ACC112 (cell line): ENCODE measurements at regions not wholly inside any gene's neighbourhood (a gene's known extent, or its start where the extent isn't known, plus 50 kb on each side); places are given as distances from the start of the nearest gene placed in this dataset.

ENCODE experiments used
- H2AFZ ChIP-seq: fragments of 200-600 bp; sonication (generic); one replicate; pipeline ENCODE4 v1.6.0; 2017; ENCODE audit warnings: antibody characterized with exemption, low read length; ENCODE audit not compliant: unreplicated experiment
- H3K27ac ChIP-seq: fragments of 200-600 bp; sonication (generic); 2 replicates; pipeline ENCODE4 v1.5.1; 2014; ENCODE audit warnings: low read depth, mild to moderate bottlenecking, antibody characterized with exemption, low read length, moderate library complexity
- H3K27me3 ChIP-seq: fragments of 200-600 bp; sonication (generic); 2 replicates; pipeline ENCODE4 v1.6.1; 2014; ENCODE audit warnings: mild to moderate bottlenecking, antibody characterized with exemption, low read length, moderate library complexity, mixed read lengths; ENCODE audit not compliant: insufficient read depth
- H3K36me3 ChIP-seq: fragments of 200-600 bp; sonication (generic); 2 replicates; pipeline ENCODE4 v1.6.1; 2016; ENCODE audit warnings: mild to moderate bottlenecking, antibody characterized with exemption, low read length, moderate library complexity, mixed read lengths; ENCODE audit not compliant: insufficient read depth
- H3K4me1 ChIP-seq: fragments of 200-600 bp; sonication (generic); one replicate; pipeline ENCODE4 v1.6.1; 2016; ENCODE audit warnings: low read length, mixed read lengths; ENCODE audit not compliant: insufficient read depth, unreplicated experiment, control insufficient read depth
- H3K4me3 ChIP-seq: fragments of 200-600 bp; sonication (generic); 2 replicates; pipeline ENCODE4 v1.5.1; 2014; ENCODE audit warnings: mild to moderate bottlenecking, low read depth, low read length
- H3K79me2 ChIP-seq: fragments of 200-600 bp; sonication (generic); one replicate; pipeline ENCODE4 v1.6.0; 2016; ENCODE audit warnings: low read length; ENCODE audit not compliant: control insufficient read depth, unreplicated experiment, insufficient read depth

DNA sequence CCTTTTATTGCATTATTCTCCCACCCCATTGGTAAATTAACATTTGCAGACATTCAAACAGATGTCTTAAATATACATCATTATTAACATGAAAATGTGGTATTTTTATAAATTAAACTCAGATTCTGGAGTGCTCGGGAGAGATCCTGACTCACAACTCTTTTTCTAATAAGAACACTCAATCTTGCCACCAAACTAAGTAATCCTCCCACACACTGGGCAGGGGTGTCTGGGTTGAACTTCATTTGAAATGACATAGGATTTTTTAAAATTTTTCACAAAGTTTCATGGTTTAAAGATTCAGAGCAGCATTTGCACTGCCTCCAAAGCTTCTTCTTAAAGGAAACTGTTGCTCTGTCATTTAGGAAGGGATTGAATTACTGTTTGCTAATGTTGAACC lies 754.3 kb downstream of the MECOM start:
- H3K79me2 ChIP-seq, result no peaks in the 10 kb centered on the region
- H3K36me3 ChIP-seq, result no peaks in the 10 kb centered on the region
- H3K4me3 ChIP-seq, result no peak overlapping the region
- H3K4me1 ChIP-seq, result peaks cover 3% of the 10 kb centered on the region
- H2AFZ ChIP-seq, result no peak overlapping the region
- H3K27me3 ChIP-seq, result no peaks in the 10 kb centered on the region
- H3K27ac ChIP-seq, result no peak overlapping the region

DNA sequence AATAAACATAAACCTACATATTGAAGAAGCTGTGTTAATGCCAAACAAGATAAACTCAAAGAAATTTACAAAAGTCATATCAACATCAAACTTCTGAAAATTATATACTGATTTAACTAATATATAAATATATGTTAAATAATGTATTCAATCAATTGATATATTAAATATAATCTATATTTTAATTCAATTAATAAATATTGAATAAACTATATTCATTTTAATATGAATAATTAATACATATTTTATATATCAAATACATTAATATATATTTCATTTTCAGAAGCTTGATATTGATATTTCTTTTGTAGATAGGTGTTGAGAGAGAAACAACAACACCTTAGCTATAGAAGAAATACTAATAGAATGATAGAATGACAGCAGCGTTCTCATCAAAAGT lies 768.1 kb downstream of the MECOM start:
- Histone ChIP-seq H3K4me3 (no peak overlapping the region), H3K36me3 (no peaks in the 10 kb centered on the region), H2AFZ (no peak overlapping the region), H3K4me1 (no peaks in the 10 kb centered on the region), H3K27me3 (no peaks in the 10 kb centered on the region), H3K79me2 (no peaks in the 10 kb centered on the region), H3K27ac (no peak overlapping the region)

DNA sequence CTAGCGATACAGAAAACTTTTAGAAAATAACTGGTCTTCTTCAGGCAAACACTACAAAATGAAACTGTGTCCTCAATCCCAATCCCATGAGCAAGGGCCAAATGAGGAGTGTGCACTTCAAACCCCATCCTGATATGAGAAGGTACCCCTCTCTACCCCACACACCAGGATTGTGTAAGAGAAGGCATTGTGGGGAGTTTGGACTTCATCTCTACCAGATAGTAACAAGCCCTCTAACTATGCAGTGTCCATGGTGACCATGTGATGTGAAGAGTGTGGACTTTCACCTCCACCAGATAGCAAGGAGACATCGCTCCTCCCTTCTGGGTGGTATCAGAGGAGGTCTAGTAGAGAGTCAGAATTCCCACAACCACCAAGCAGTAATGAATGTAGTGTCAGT lies 769.3 kb downstream of the MECOM start:
- H3K27ac ChIP-seq, result no peak overlapping the region
- H3K4me1 ChIP-seq, result no peaks in the 10 kb centered on the region
- no peaks in the 10 kb centered on the region for H3K27me3 ChIP-seq
- no peaks in the 10 kb centered on the region for H3K36me3 ChIP-seq
- H3K4me3 ChIP-seq, result no peak overlapping the region
- H3K79me2 ChIP-seq, result no peaks in the 10 kb centered on the region
- no peak overlapping the region for H2AFZ ChIP-seq

DNA sequence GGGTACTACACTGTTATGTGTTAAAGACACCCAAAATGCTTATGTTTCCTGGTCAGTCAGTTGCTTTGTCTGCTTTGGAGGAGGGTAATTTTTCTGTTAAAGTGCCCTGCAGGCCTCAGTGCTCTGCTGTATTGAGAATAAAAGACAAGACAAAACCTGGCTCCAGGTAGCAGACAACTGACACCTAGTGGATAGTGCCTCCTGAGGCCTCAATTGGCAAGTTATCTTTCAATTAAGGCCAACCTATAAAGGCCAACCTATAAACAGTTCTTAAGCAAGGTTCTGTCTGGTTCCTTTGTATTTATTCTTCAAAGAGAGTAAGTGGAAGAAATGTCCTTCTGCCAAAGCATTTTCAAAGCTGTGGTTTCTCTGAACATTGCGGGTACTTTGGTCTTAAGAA lies 773.8 kb downstream of the MECOM start:
- Histone ChIP-seq H3K79me2 (no peaks in the 10 kb centered on the region), H3K27ac (no peak overlapping the region), H2AFZ (no peak overlapping the region), H3K27me3 (no peaks in the 10 kb centered on the region), H3K4me3 (no peak overlapping the region), H3K4me1 (peaks cover 15% of the 10 kb centered on the region), H3K36me3 (no peaks in the 10 kb centered on the region)

DNA sequence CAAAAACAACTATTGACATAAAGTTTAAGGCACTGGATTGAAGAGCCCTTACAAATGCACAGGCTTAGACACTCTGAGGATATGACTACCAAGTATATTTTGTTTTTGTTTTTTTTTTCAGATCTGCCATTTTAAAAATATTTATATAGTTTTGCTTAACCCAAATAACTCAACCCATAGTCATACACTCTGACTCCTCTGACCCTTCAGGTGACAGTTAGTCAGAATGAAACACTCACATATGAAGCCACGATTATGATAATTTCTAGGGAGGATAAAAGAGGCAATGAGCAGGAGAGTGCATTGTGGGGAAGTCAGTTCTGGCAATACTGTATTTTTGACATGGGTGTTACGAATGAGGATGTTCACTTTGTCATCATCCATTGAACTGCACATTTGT lies 774.7 kb downstream of the MECOM start:
- no peaks in the 10 kb centered on the region for H3K79me2 ChIP-seq
- no peaks in the 10 kb centered on the region for H3K36me3 ChIP-seq
- H3K4me1 ChIP-seq, result peaks cover 23% of the 10 kb centered on the region
- no peak overlapping the region for H2AFZ ChIP-seq
- H3K4me3 ChIP-seq, result no peak overlapping the region
- no peaks in the 10 kb centered on the region for H3K27me3 ChIP-seq
- H3K27ac ChIP-seq, result no peak overlapping the region

DNA sequence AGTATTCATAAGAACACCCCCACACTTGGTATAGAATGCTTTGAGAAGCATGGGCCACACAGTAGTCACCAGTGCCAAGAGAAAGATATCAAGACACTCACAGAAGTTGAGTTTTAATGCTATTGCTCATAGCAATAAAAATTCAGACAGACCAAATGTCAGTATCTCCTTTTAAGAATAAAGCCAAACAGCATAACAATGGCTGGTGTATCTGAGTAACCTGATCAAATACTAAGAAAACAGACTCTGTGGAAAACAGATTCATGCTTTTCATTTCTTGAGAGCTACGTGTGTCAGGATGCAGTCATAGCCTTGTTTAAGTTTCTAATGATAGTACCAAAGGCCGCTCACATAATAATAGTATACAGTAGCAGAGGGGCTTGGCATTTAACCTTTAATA lies 778.5 kb downstream of the MECOM start:
- Histone ChIP-seq H3K4me1 (peaks cover 42% of the 10 kb centered on the region), H3K4me3 (peak overlapping the region; percentile 3; the same call in 1 of the 2 replicates), H3K27me3 (no peaks in the 10 kb centered on the region), H3K79me2 (no peaks in the 10 kb centered on the region), H3K27ac (peak overlapping the region; percentile 82), H2AFZ (peak overlapping the region; percentile 75), H3K36me3 (no peaks in the 10 kb centered on the region)

DNA sequence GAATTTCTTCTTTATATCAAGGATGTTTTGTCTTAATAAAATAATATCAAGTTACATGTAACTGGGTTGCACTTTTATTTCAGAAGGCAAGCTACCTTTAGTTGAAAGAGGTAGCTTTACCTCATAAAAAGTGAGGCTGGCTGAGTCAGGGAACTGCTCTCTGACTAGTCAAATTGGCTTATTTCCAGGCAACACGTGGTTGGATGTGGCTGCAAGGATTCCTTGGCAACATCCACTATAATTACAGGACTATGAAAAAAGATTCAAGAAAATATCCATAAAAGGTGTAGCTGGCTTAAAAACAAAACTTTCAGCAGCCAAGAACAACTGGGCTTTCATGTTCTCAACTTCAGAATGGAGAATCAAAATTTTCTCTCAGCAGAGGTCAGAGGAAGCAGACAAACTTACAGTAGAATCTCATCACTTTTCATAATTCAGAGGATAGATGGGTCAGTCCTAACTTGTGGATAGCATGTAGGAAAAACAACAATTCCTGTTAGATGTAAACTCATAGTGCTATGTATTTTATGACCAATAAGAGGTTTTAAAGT lies 779.1 kb downstream of the MECOM start:
- no peaks in the 10 kb centered on the region for H3K79me2 ChIP-seq
- peak overlapping the region; percentile 3; the same call in 1 of the 2 replicates for H3K4me3 ChIP-seq
- H3K27ac ChIP-seq, result peak overlapping the region; percentile 82
- H3K36me3 ChIP-seq, result no peaks in the 10 kb centered on the region
- H2AFZ ChIP-seq, result peak overlapping the region; percentile 75
- peaks cover 43% of the 10 kb centered on the region for H3K4me1 ChIP-seq
- no peaks in the 10 kb centered on the region for H3K27me3 ChIP-seq

DNA sequence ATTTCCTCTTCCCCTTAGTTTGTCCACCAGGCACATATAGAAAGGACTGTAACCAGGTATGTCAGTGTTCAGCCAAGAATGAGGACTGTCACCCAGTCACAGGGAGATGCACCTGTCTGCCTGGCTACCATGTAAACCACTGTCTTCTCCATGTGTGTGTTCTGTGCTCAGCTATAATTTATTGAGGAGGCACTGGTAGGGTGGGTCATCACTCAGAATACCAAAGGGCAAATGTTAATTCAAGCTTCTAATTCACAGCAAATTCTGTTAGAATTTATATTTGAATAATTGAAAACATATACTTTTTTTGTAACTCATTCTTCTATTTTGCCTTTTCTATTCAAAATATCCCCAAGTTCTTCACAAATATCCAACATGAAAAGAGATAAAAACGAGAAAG lies 780.4 kb downstream of the MECOM start:
- Histone ChIP-seq H2AFZ (no peak overlapping the region), H3K27ac (no peak overlapping the region), H3K79me2 (no peaks in the 10 kb centered on the region), H3K36me3 (no peaks in the 10 kb centered on the region), H3K27me3 (no peaks in the 10 kb centered on the region), H3K4me1 (peaks cover 49% of the 10 kb centered on the region), H3K4me3 (no peak overlapping the region)

DNA sequence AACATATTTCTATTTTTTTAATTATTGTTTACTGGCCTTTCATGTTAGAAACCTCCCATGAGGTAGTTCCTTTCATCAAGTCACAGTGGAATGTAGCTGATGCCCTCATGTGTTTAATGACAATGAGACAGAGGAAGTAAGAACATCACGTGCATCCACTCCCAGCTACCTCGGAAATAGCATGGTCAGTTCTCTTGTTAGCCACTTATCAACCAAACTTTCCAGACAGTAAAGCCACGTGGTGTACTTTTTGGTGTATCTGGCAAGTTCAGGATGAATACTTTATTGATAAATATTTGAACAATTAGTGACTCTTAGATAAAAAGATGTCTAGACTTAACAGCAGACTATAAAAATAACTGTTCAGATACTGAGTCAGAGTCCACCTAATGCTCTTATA lies 781.7 kb downstream of the MECOM start:
- Histone ChIP-seq H3K27me3 (no peaks in the 10 kb centered on the region), H3K4me1 (peaks cover 51% of the 10 kb centered on the region), H2AFZ (peak overlapping the region; percentile 69), H3K4me3 (no peak overlapping the region), H3K36me3 (no peaks in the 10 kb centered on the region), H3K27ac (no peak overlapping the region), H3K79me2 (no peaks in the 10 kb centered on the region)

DNA sequence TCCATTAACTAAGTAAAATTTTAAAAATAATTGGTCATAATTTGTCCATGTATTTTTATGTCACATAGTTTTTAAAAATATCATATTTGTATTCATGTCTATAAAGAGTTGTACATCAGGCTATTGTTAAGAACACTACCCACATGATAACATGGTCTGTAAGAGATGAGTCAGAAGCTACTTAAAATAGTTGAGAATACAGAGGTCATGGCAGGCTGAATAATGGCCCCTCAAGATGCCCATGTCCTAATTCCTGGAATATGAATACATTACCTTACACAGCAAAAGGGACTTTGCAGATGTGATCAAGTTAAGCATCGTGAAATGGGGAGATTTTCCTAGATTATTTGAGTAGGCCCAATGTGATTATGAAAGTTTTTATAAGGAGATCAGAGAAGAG lies 782.9 kb upstream of the GOLIM4 start:
- Histone ChIP-seq H3K4me1 (peaks cover 33% of the 10 kb centered on the region), H3K79me2 (no peaks in the 10 kb centered on the region), H3K27me3 (no peaks in the 10 kb centered on the region), H3K4me3 (no peak overlapping the region), H3K36me3 (no peaks in the 10 kb centered on the region), H3K27ac (no peak overlapping the region), H2AFZ (no peak overlapping the region)

DNA sequence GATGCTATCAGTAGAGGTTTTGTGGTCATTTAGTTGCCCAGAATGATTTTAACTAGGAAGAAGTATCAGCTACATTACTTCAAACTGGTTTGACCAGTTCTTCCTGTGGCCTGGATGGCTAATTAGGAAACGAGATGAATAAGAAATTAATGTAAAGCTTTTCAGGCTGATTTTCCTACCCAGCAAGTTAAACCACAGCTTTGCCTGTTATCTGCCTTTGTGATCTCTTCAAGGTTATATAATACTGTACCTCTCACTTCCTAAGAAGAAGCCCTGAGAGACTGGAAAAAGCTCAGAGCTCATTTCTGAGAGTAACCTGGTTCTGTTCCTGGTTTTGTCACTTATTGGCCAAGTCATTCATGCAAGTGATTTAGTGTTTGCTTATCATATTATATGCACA lies 782.2 kb upstream of the GOLIM4 start:
- H3K27me3 ChIP-seq, result no peaks in the 10 kb centered on the region

More for the DNA sequence above, 782.2 kb upstream of the GOLIM4 start:
- Histone ChIP-seq H3K4me3 (no peak overlapping the region), H3K27ac (no peak overlapping the region), H3K4me1 (peaks cover 33% of the 10 kb centered on the region), H2AFZ (no peak overlapping the region), H3K36me3 (no peaks in the 10 kb centered on the region), H3K79me2 (no peaks in the 10 kb centered on the region)
